ENCODE measurements at regions not wholly inside any gene's neighbourhood (a gene's known extent, or its start where the extent isn't known, plus 50 kb on each side); places are given as distances from the start of the nearest gene placed in this dataset.
A peak's percentile ranks its signal among the peaks of the same experiment; 100 is the strongest.

DNA sequence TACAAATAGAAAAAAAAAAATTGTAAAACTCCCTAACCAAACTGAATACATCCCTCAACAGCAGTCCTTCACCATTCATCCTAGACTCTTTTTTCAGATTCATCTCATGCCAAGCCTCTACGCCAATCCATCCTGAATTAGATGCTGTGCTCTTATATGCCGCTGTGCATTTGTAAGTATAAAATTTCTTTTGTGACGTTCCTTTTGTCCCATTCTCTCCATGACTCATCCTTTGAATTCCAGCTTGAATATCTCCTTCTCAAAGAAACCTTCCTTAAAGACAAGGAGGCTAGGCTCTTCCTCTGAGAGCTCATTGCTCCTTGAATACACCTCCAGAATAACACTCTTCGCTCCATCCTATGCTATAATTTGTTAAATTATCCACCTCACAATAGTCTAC lies 359.2 kb downstream of the RMST start:
- no peak for TF ChIP-seq ZNF274 (IDR thresholded peaks at IDR 0.05; ENCODE audit: low read depth, low read length)
- no peak for TF ChIP-seq SUZ12 (IDR thresholded peaks at IDR 0.05; ENCODE audit: extremely low read depth, insufficient read depth, insufficient read length)
- no peak for TF ChIP-seq YY1 (IDR thresholded peaks at IDR 0.05; ENCODE audit: insufficient read depth, insufficient read length)
- Histone ChIP-seq H3K9ac (ENCODE audit: insufficient read length, low read depth) (no peak overlapping the region), H3K4me3 (ENCODE audit: insufficient read length, low read depth) (no peak overlapping the region), H3K9me3 (ENCODE audit: insufficient read depth, low read length) (no peaks in the 10 kb centered on the region), H3K27me3 (ENCODE audit: insufficient read depth, insufficient read length) (no peaks in the 10 kb centered on the region), H3K36me3 (ENCODE audit: insufficient read depth, insufficient read length, low read length) (no peaks in the 10 kb centered on the region), H3K4me1 (ENCODE audit: insufficient read depth, insufficient read length) (no peaks in the 10 kb centered on the region)
- DNase-seq (ENCODE audit: low read depth, low spot score) = no peak

DNA sequence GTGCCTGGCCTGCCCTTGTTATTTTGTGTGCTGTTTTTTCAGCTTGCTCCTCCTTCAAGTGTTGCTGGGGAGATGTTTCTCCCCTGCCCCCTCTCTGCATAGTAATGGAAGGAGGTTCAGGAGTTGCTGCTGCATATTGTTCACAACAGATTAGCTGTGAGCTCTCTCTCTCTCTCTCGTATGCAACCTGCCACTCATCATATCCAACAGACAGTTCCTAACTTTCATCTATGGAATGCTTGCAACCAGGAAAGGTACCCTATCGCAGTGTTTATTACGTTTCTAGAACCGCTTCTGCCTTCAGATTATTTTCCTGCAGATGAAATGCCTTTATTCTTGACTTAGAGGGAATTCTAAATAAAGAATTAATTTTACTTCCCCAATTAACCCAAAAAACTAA lies 372.9 kb downstream of the RMST start:
- Histone ChIP-seq H3K9me3 (ENCODE audit: insufficient read depth, low read length) (no peaks in the 10 kb centered on the region), H3K4me1 (ENCODE audit: insufficient read depth, insufficient read length) (no peaks in the 10 kb centered on the region), H3K36me3 (ENCODE audit: insufficient read depth, insufficient read length, low read length) (no peaks in the 10 kb centered on the region), H3K9ac (ENCODE audit: insufficient read length, low read depth) (no peak overlapping the region), H3K4me3 (ENCODE audit: insufficient read length, low read depth) (no peak overlapping the region), H3K27me3 (ENCODE audit: insufficient read depth, insufficient read length) (no peaks in the 10 kb centered on the region)
- TF ChIP-seq SUZ12 (IDR thresholded peaks at IDR 0.05; ENCODE audit: extremely low read depth, insufficient read depth, insufficient read length) = no peak
- no peak for TF ChIP-seq ZNF274 (IDR thresholded peaks at IDR 0.05; ENCODE audit: low read depth, low read length)
- peak; percentile 16 for DNase-seq (ENCODE audit: low read depth, low spot score)

GRCh38 chr12:97837401-97837800 lies 374.8 kb downstream of the RMST start:
- H3K9ac ChIP-seq (ENCODE audit: insufficient read length, low read depth) = no peak overlapping the region
- no peaks in the 10 kb centered on the region for H3K4me1 ChIP-seq (ENCODE audit: insufficient read depth, insufficient read length)
- DNase-seq (ENCODE audit: low read depth, low spot score) = no peak
- H3K4me3 ChIP-seq (ENCODE audit: insufficient read length, low read depth) = no peak overlapping the region
- no peak for TF ChIP-seq YY1 (IDR thresholded peaks at IDR 0.05; ENCODE audit: insufficient read depth, insufficient read length)
- no peak for TF ChIP-seq SUZ12 (IDR thresholded peaks at IDR 0.05; ENCODE audit: extremely low read depth, insufficient read depth, insufficient read length)
- no peak for TF ChIP-seq ZNF274 (IDR thresholded peaks at IDR 0.05; ENCODE audit: low read depth, low read length)
- H3K36me3 ChIP-seq (ENCODE audit: insufficient read depth, insufficient read length, low read length) = no peaks in the 10 kb centered on the region
- no peaks in the 10 kb centered on the region for H3K9me3 ChIP-seq (ENCODE audit: insufficient read depth, low read length)
- H3K27me3 ChIP-seq (ENCODE audit: insufficient read depth, insufficient read length) = no peaks in the 10 kb centered on the region

GRCh38 chr12:97848051-97848450 lies 385.4 kb downstream of the RMST start:
- Histone ChIP-seq H3K27me3 (ENCODE audit: insufficient read depth, insufficient read length) (no peaks in the 10 kb centered on the region), H3K36me3 (ENCODE audit: insufficient read depth, insufficient read length, low read length) (no peaks in the 10 kb centered on the region), H3K9ac (ENCODE audit: insufficient read length, low read depth) (no peak overlapping the region), H3K4me1 (ENCODE audit: insufficient read depth, insufficient read length) (no peaks in the 10 kb centered on the region), H3K9me3 (ENCODE audit: insufficient read depth, low read length) (no peaks in the 10 kb centered on the region), H3K4me3 (ENCODE audit: insufficient read length, low read depth) (no peak overlapping the region)
- no peak for TF ChIP-seq YY1 (IDR thresholded peaks at IDR 0.05; ENCODE audit: insufficient read depth, insufficient read length)
- no peak for TF ChIP-seq SUZ12 (IDR thresholded peaks at IDR 0.05; ENCODE audit: extremely low read depth, insufficient read depth, insufficient read length)
- no peak for TF ChIP-seq ZNF274 (IDR thresholded peaks at IDR 0.05; ENCODE audit: low read depth, low read length)
- DNase-seq (ENCODE audit: low read depth, low spot score) = no peak

- no peaks in the 10 kb centered on the region for H3K36me3 ChIP-seq (ENCODE audit: insufficient read depth, insufficient read length, low read length)
- no peak overlapping the region for H3K9ac ChIP-seq (ENCODE audit: insufficient read length, low read depth)
- no peaks in the 10 kb centered on the region for H3K27me3 ChIP-seq (ENCODE audit: insufficient read depth, insufficient read length)
- H3K4me3 ChIP-seq (ENCODE audit: insufficient read length, low read depth) = no peak overlapping the region
- H3K9me3 ChIP-seq (ENCODE audit: insufficient read depth, low read length) = no peaks in the 10 kb centered on the region
- no peaks in the 10 kb centered on the region for H3K4me1 ChIP-seq (ENCODE audit: insufficient read depth, insufficient read length)
- TF ChIP-seq ZNF274 (IDR thresholded peaks at IDR 0.05; ENCODE audit: low read depth, low read length) (no peak), YY1 (IDR thresholded peaks at IDR 0.05; ENCODE audit: insufficient read depth, insufficient read length) (no peak), SUZ12 (IDR thresholded peaks at IDR 0.05; ENCODE audit: extremely low read depth, insufficient read depth, insufficient read length) (no peak)
- DNase-seq (ENCODE audit: low read depth, low spot score) = no peak
Observed at GRCh38 chr12:97854477-97854876, 391.9 kb downstream of the RMST start.

GRCh38 chr12:97862072-97862471 lies 399.5 kb downstream of the RMST start:
- H3K4me3 ChIP-seq (ENCODE audit: insufficient read length, low read depth) = no peak overlapping the region
- TF ChIP-seq SUZ12 (IDR thresholded peaks at IDR 0.05; ENCODE audit: extremely low read depth, insufficient read depth, insufficient read length) (no peak), YY1 (IDR thresholded peaks at IDR 0.05; ENCODE audit: insufficient read depth, insufficient read length) (no peak), ZNF274 (IDR thresholded peaks at IDR 0.05; ENCODE audit: low read depth, low read length) (no peak)
- H3K27me3 ChIP-seq (ENCODE audit: insufficient read depth, insufficient read length) = no peaks in the 10 kb centered on the region
- H3K4me1 ChIP-seq (ENCODE audit: insufficient read depth, insufficient read length) = no peaks in the 10 kb centered on the region
- no peak overlapping the region for H3K9ac ChIP-seq (ENCODE audit: insufficient read length, low read depth)
- H3K36me3 ChIP-seq (ENCODE audit: insufficient read depth, insufficient read length, low read length) = no peaks in the 10 kb centered on the region
- no peaks in the 10 kb centered on the region for H3K9me3 ChIP-seq (ENCODE audit: insufficient read depth, low read length)
- DNase-seq (ENCODE audit: low read depth, low spot score) = no peak

DNA sequence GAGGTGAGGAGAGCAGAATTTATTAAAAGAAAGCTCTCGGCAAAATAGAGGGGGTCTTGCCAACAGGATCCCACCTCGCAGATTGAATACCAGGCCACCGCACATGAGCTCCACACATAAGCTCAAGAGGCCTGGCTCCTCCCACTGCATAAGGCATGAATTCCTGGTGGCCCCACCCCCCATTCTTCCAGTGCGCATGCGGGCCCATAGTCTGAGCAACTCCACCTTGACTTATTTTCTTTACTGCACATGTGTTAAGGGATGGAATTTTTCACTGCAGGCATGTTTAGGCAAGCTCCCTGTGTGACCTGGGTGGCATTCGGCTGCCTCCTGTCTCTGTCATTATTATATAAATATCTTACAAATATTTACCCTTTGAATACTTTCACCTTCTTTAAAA lies 412.5 kb downstream of the RMST start:
- H3K36me3 ChIP-seq (ENCODE audit: insufficient read depth, insufficient read length, low read length) = no peaks in the 10 kb centered on the region
- H3K4me1 ChIP-seq (ENCODE audit: insufficient read depth, insufficient read length) = no peaks in the 10 kb centered on the region
- no peaks in the 10 kb centered on the region for H3K27me3 ChIP-seq (ENCODE audit: insufficient read depth, insufficient read length)
- no peaks in the 10 kb centered on the region for H3K9me3 ChIP-seq (ENCODE audit: insufficient read depth, low read length)
- TF ChIP-seq YY1 (IDR thresholded peaks at IDR 0.05; ENCODE audit: insufficient read depth, insufficient read length) (no peak), SUZ12 (IDR thresholded peaks at IDR 0.05; ENCODE audit: extremely low read depth, insufficient read depth, insufficient read length) (no peak), ZNF274 (IDR thresholded peaks at IDR 0.05; ENCODE audit: low read depth, low read length) (no peak)
- DNase-seq (ENCODE audit: low read depth, low spot score) = no peak
- no peak overlapping the region for H3K9ac ChIP-seq (ENCODE audit: insufficient read length, low read depth)
- no peak overlapping the region for H3K4me3 ChIP-seq (ENCODE audit: insufficient read length, low read depth)

- Histone ChIP-seq H3K4me1 (ENCODE audit: insufficient read depth, insufficient read length) (no peaks in the 10 kb centered on the region), H3K36me3 (ENCODE audit: insufficient read depth, insufficient read length, low read length) (no peaks in the 10 kb centered on the region), H3K9me3 (ENCODE audit: insufficient read depth, low read length) (no peaks in the 10 kb centered on the region), H3K4me3 (ENCODE audit: insufficient read length, low read depth) (no peak overlapping the region), H3K27me3 (ENCODE audit: insufficient read depth, insufficient read length) (no peaks in the 10 kb centered on the region), H3K9ac (ENCODE audit: insufficient read length, low read depth) (no peak overlapping the region)
- TF ChIP-seq ZNF274 (IDR thresholded peaks at IDR 0.05; ENCODE audit: low read depth, low read length) = no peak
- no peak for DNase-seq (ENCODE audit: low read depth, low spot score)
Observed at GRCh38 chr12:97876780-97877179, 414.2 kb downstream of the RMST start.

All from NT2/D1 (cell line).